Activated T-cell treated with anti-CD3 and anti-CD28 coated beads, Interleukin-2, amount 50 U/mL, for 24 hours (primary cell): ENCODE measurements at regions not wholly inside any gene's neighbourhood (a gene's known extent, or its start where the extent isn't known, plus 50 kb on each side); places are given as distances from the start of the nearest gene placed in this dataset.
"Not testable (repeated sequence)": the region's sequence is repeated elsewhere in the genome, so short reads cannot be mapped to it uniquely, and the experiment has no call there.

Experiments
- DNase-seq: peaks from one replicate; pipeline ENCODE4 v3.0.0-alpha.2; 2020
- H3K27ac Mint-ChIP-seq: 2 replicates; pipeline ENCODE4 v1.8.0; 2020; ENCODE audit warnings: mild to moderate bottlenecking, mixed read lengths
- H3K27me3 Mint-ChIP-seq: 2 replicates; pipeline ENCODE4 v1.8.0; 2020; ENCODE audit warnings: mixed read lengths
- H3K36me3 Mint-ChIP-seq: 2 replicates; pipeline ENCODE4 v1.8.0; 2020; ENCODE audit warnings: low read depth, mixed read lengths
- H3K4me1 Mint-ChIP-seq: 2 replicates; pipeline ENCODE4 v1.8.0; 2020; ENCODE audit warnings: low read depth, mixed read lengths
- H3K4me3 Mint-ChIP-seq: 2 replicates; pipeline ENCODE4 v1.8.0; 2020; ENCODE audit warnings: mild to moderate bottlenecking, moderate library complexity, mixed read lengths
- H3K9me3 Mint-ChIP-seq: 2 replicates; pipeline ENCODE4 v1.8.0; 2020; ENCODE audit warnings: mixed read lengths

GRCh38 chr22:25403284-25403810, 161.1 kb upstream of the GRK3 start:
- Mint-ChIP-seq H3K4me3 (peak overlapping the region; percentile 88), H3K27ac (peak overlapping the region; percentile 80), H3K36me3 (peaks cover 6% of the 10 kb centered on the region), H3K9me3 (no peaks in the 10 kb centered on the region), H3K4me1 (peaks cover 47% of the 10 kb centered on the region), H3K27me3 (no peaks in the 10 kb centered on the region)
- no peak for DNase-seq

GRCh38 chr22:25403811-25404471, 160.5 kb upstream of the GRK3 start:
- peak; percentile 45 for DNase-seq
- Mint-ChIP-seq H3K27me3 (no peaks in the 10 kb centered on the region), H3K4me1 (peaks cover 42% of the 10 kb centered on the region), H3K9me3 (no peaks in the 10 kb centered on the region), H3K36me3 (peaks cover 6% of the 10 kb centered on the region), H3K27ac (peak overlapping the region; percentile 80), H3K4me3 (peak overlapping the region; percentile 88)

- peak; percentile 52 for DNase-seq
- H3K9me3 Mint-ChIP-seq = no peaks in the 10 kb centered on the region
- H3K36me3 Mint-ChIP-seq = peaks cover 6% of the 10 kb centered on the region
- H3K27ac Mint-ChIP-seq = peak overlapping the region; percentile 80
- H3K4me1 Mint-ChIP-seq = peaks cover 42% of the 10 kb centered on the region
- H3K4me3 Mint-ChIP-seq = peak overlapping the region; percentile 88
- no peaks in the 10 kb centered on the region for H3K27me3 Mint-ChIP-seq
These were observed 159.9 kb upstream of the GRK3 start for GRCh38 chr22:25404556-25404927.

GRCh38 chr22:25404928-25405816, 159.3 kb upstream of the GRK3 start:
- no peaks in the 10 kb centered on the region for H3K27me3 Mint-ChIP-seq
- H3K27ac Mint-ChIP-seq = peak overlapping the region; percentile 82

GRCh38 chr22:25405841-25406509, 158.5 kb upstream of the GRK3 start:
- Mint-ChIP-seq H3K27ac (peak overlapping the region; percentile 82), H3K4me3 (peak overlapping the region; percentile 72), H3K36me3 (peaks cover 6% of the 10 kb centered on the region), H3K4me1 (peaks cover 41% of the 10 kb centered on the region), H3K27me3 (no peaks in the 10 kb centered on the region), H3K9me3 (no peaks in the 10 kb centered on the region)
- no peak for DNase-seq

More at GRCh38 chr22:25404928-25405816, 159.3 kb upstream of the GRK3 start:
- H3K9me3 Mint-ChIP-seq = no peaks in the 10 kb centered on the region
- H3K36me3 Mint-ChIP-seq = peaks cover 6% of the 10 kb centered on the region
- DNase-seq = peak; percentile 80
- H3K4me3 Mint-ChIP-seq = peak overlapping the region; percentile 72
- peaks cover 39% of the 10 kb centered on the region for H3K4me1 Mint-ChIP-seq

- H3K27ac Mint-ChIP-seq = peak overlapping the region; percentile 82
- peak overlapping the region; percentile 72 for H3K4me3 Mint-ChIP-seq
- peaks cover 6% of the 10 kb centered on the region for H3K36me3 Mint-ChIP-seq
- H3K9me3 Mint-ChIP-seq = no peaks in the 10 kb centered on the region
- DNase-seq = no peak
- peaks cover 38% of the 10 kb centered on the region for H3K4me1 Mint-ChIP-seq
- H3K27me3 Mint-ChIP-seq = no peaks in the 10 kb centered on the region
These were observed 157.8 kb upstream of the GRK3 start for GRCh38 chr22:25406510-25407210.

GRCh38 chr22:25407226-25407858, 157.1 kb upstream of the GRK3 start:
- no peaks in the 10 kb centered on the region for H3K27me3 Mint-ChIP-seq
- no peak overlapping the region for H3K27ac Mint-ChIP-seq
- H3K9me3 Mint-ChIP-seq = no peaks in the 10 kb centered on the region
- H3K36me3 Mint-ChIP-seq = peaks cover 6% of the 10 kb centered on the region
- peak overlapping the region; percentile 15 for H3K4me3 Mint-ChIP-seq
- no peak for DNase-seq
- H3K4me1 Mint-ChIP-seq = peaks cover 31% of the 10 kb centered on the region

GRCh38 chr22:25407859-25408229, 156.6 kb upstream of the GRK3 start:
- Mint-ChIP-seq H3K36me3 (peaks cover 6% of the 10 kb centered on the region), H3K4me3 (no peak overlapping the region), H3K27ac (no peak overlapping the region), H3K9me3 (no peaks in the 10 kb centered on the region), H3K27me3 (no peaks in the 10 kb centered on the region), H3K4me1 (peaks cover 27% of the 10 kb centered on the region)
- DNase-seq = no peak

GRCh38 chr22:25409240-25409639, 155.2 kb upstream of the GRK3 start:
- H3K9me3 Mint-ChIP-seq = no peaks in the 10 kb centered on the region
- H3K4me1 Mint-ChIP-seq = peaks cover 13% of the 10 kb centered on the region
- no peak overlapping the region for H3K27ac Mint-ChIP-seq
- H3K27me3 Mint-ChIP-seq = no peaks in the 10 kb centered on the region
- H3K36me3 Mint-ChIP-seq = peaks cover 1% of the 10 kb centered on the region
- DNase-seq = no peak
- no peak overlapping the region for H3K4me3 Mint-ChIP-seq

GRCh38 chr22:25410849-25411248, 153.6 kb upstream of the GRK3 start:
- Mint-ChIP-seq H3K9me3 (no peaks in the 10 kb centered on the region), H3K4me1 (peaks cover 9% of the 10 kb centered on the region), H3K27ac (peak overlapping the region; percentile 14), H3K27me3 (peaks cover 7% of the 10 kb centered on the region), H3K4me3 (no peak overlapping the region), H3K36me3 (no peaks in the 10 kb centered on the region)
- no peak for DNase-seq

- no peaks in the 10 kb centered on the region for H3K9me3 Mint-ChIP-seq
- H3K27me3 Mint-ChIP-seq = peaks cover 20% of the 10 kb centered on the region
- H3K4me3 Mint-ChIP-seq = no peak overlapping the region
- H3K27ac Mint-ChIP-seq = no peak overlapping the region
- H3K4me1 Mint-ChIP-seq = peaks cover 5% of the 10 kb centered on the region
- no peak for DNase-seq
- no peaks in the 10 kb centered on the region for H3K36me3 Mint-ChIP-seq
These were observed 150.9 kb upstream of the GRK3 start for GRCh38 chr22:25413620-25414019.

- H3K27ac Mint-ChIP-seq, DNase-seq, H3K36me3 Mint-ChIP-seq, H3K9me3 Mint-ChIP-seq, H3K4me3 Mint-ChIP-seq: not testable (repeated sequence)
- H3K4me1 Mint-ChIP-seq = peaks cover 20% of the 10 kb centered on the region
- H3K27me3 Mint-ChIP-seq = peaks cover 40% of the 10 kb centered on the region
These were observed 148.7 kb upstream of the GRK3 start for GRCh38 chr22:25415731-25416130.

GRCh38 chr22:25417826-25418225, 146.6 kb upstream of the GRK3 start:
- H3K27ac Mint-ChIP-seq, H3K36me3 Mint-ChIP-seq, H3K9me3 Mint-ChIP-seq, H3K4me3 Mint-ChIP-seq, DNase-seq: not testable (repeated sequence)
- H3K4me1 Mint-ChIP-seq = peaks cover 23% of the 10 kb centered on the region
- peaks cover 55% of the 10 kb centered on the region for H3K27me3 Mint-ChIP-seq
